ENCODE measurements at regions not wholly inside any gene's neighbourhood (a gene's known extent, or its start where the extent isn't known, plus 50 kb on each side); places are given as distances from the start of the nearest gene placed in this dataset.
"Not testable (repeated sequence)": the region's sequence is repeated elsewhere in the genome, so short reads cannot be mapped to it uniquely, and the experiment has no call there.

- no peak for TF ChIP-seq EZH2phosphoT487 (IDR thresholded peaks at IDR 0.05; ENCODE audit: low read depth)
- no peaks in the 10 kb centered on the region for H3K9me3 ChIP-seq (ENCODE audit: insufficient read depth, low read length)
- H3K36me3 ChIP-seq (replicated peaks; ENCODE audit: low read depth, low read length) = no peaks in the 10 kb centered on the region
- H3K27ac ChIP-seq (ENCODE audit: low read length) = no peak overlapping the region
- no peak overlapping the region for H2AFZ ChIP-seq (ENCODE audit: low read depth, low read length)
- H3K4me3 ChIP-seq (ENCODE audit: low read length) = no peak overlapping the region
- no peaks in the 10 kb centered on the region for H4K20me1 ChIP-seq (ENCODE audit: insufficient read depth, low read length)
- no peaks in the 10 kb centered on the region for H3K79me2 ChIP-seq (ENCODE audit: low read length)
- no peaks in the 10 kb centered on the region for H3K27me3 ChIP-seq (ENCODE audit: low read depth, low read length)
- no peaks in the 10 kb centered on the region for H3K4me1 ChIP-seq (ENCODE audit: low read length)
- no peak overlapping the region for H3K9ac ChIP-seq (ENCODE audit: low read length)
- no peak overlapping the region for H3K4me2 ChIP-seq (ENCODE audit: low read length)
Measured at GRCh38 chr3:88742674-88743507, 364.5 kb upstream of the EPHA3 start.

- Histone ChIP-seq H3K9ac (ENCODE audit: low read length) (no peak overlapping the region), H2AFZ (ENCODE audit: low read depth, low read length) (no peak overlapping the region), H3K4me1 (ENCODE audit: low read length) (no peaks in the 10 kb centered on the region), H4K20me1 (ENCODE audit: insufficient read depth, low read length) (no peaks in the 10 kb centered on the region), H3K27ac (ENCODE audit: low read length) (no peak overlapping the region), H3K27me3 (ENCODE audit: low read depth, low read length) (no peaks in the 10 kb centered on the region), H3K4me2 (ENCODE audit: low read length) (no peak overlapping the region), H3K9me3 (ENCODE audit: insufficient read depth, low read length) (no peaks in the 10 kb centered on the region), H3K4me3 (ENCODE audit: low read length) (no peak overlapping the region), H3K36me3 (replicated peaks; ENCODE audit: low read depth, low read length) (no peaks in the 10 kb centered on the region), H3K79me2 (ENCODE audit: low read length) (no peaks in the 10 kb centered on the region)
- TF ChIP-seq CTCF (IDR thresholded peaks at IDR 0.05; ENCODE audit: low read depth, low read length) (no peak), EZH2phosphoT487 (IDR thresholded peaks at IDR 0.05; ENCODE audit: low read depth) (no peak)
Measured at GRCh38 chr3:88744896-88745295, 362.5 kb upstream of the EPHA3 start.

GRCh38 chr3:88747145-88747544 lies 360.3 kb upstream of the EPHA3 start:
- H3K9ac ChIP-seq (ENCODE audit: low read length); H3K4me1 ChIP-seq (ENCODE audit: low read length); H3K27me3 ChIP-seq (ENCODE audit: low read depth, low read length); H3K9me3 ChIP-seq (ENCODE audit: insufficient read depth, low read length); H3K79me2 ChIP-seq (ENCODE audit: low read length); H4K20me1 ChIP-seq (ENCODE audit: insufficient read depth, low read length); H2AFZ ChIP-seq (ENCODE audit: low read depth, low read length); H3K36me3 ChIP-seq (replicated peaks; ENCODE audit: low read depth, low read length); H3K27ac ChIP-seq (ENCODE audit: low read length); H3K4me2 ChIP-seq (ENCODE audit: low read length); H3K4me3 ChIP-seq (ENCODE audit: low read length): not testable (repeated sequence)

GRCh38 chr3:88758676-88759075 lies 348.7 kb upstream of the EPHA3 start:
- TF ChIP-seq EZH2phosphoT487 (IDR thresholded peaks at IDR 0.05; ENCODE audit: low read depth) (no peak), CTCF (IDR thresholded peaks at IDR 0.05; ENCODE audit: low read depth, low read length) (no peak)
- Histone ChIP-seq H2AFZ (ENCODE audit: low read depth, low read length) (no peak overlapping the region), H3K79me2 (ENCODE audit: low read length) (no peaks in the 10 kb centered on the region)

GRCh38 chr3:88767746-88768145 lies 339.7 kb upstream of the EPHA3 start:
- H3K27me3 ChIP-seq (ENCODE audit: low read depth, low read length) = no peaks in the 10 kb centered on the region
- H3K4me3 ChIP-seq (ENCODE audit: low read length) = no peak overlapping the region
- H3K36me3 ChIP-seq (replicated peaks; ENCODE audit: low read depth, low read length) = no peaks in the 10 kb centered on the region
- H3K4me1 ChIP-seq (ENCODE audit: low read length) = no peaks in the 10 kb centered on the region
- no peaks in the 10 kb centered on the region for H4K20me1 ChIP-seq (ENCODE audit: insufficient read depth, low read length)
- no peaks in the 10 kb centered on the region for H3K79me2 ChIP-seq (ENCODE audit: low read length)
- H3K9ac ChIP-seq (ENCODE audit: low read length) = no peak overlapping the region
- H2AFZ ChIP-seq (ENCODE audit: low read depth, low read length) = no peak overlapping the region
- no peak overlapping the region for H3K27ac ChIP-seq (ENCODE audit: low read length)
- H3K4me2 ChIP-seq (ENCODE audit: low read length) = no peak overlapping the region
- no peaks in the 10 kb centered on the region for H3K9me3 ChIP-seq (ENCODE audit: insufficient read depth, low read length)
- TF ChIP-seq EZH2phosphoT487 (IDR thresholded peaks at IDR 0.05; ENCODE audit: low read depth) (no peak), CTCF (IDR thresholded peaks at IDR 0.05; ENCODE audit: low read depth, low read length) (no peak)

More at GRCh38 chr3:88758676-88759075, 348.7 kb upstream of the EPHA3 start:
- Histone ChIP-seq H3K4me2 (ENCODE audit: low read length) (no peak overlapping the region), H3K27ac (ENCODE audit: low read length) (no peak overlapping the region), H3K4me1 (ENCODE audit: low read length) (no peaks in the 10 kb centered on the region), H4K20me1 (ENCODE audit: insufficient read depth, low read length) (no peaks in the 10 kb centered on the region), H3K9me3 (ENCODE audit: insufficient read depth, low read length) (no peaks in the 10 kb centered on the region), H3K27me3 (ENCODE audit: low read depth, low read length) (no peaks in the 10 kb centered on the region), H3K9ac (ENCODE audit: low read length) (no peak overlapping the region), H3K4me3 (ENCODE audit: low read length) (no peak overlapping the region), H3K36me3 (replicated peaks; ENCODE audit: low read depth, low read length) (no peaks in the 10 kb centered on the region)

Measured in OCI-LY3 (cell line).